CD14-positive monocyte (primary cell): ENCODE measurements at regions not wholly inside any gene's neighbourhood (a gene's known extent, or its start where the extent isn't known, plus 50 kb on each side); places are given as distances from the start of the nearest gene placed in this dataset.

Experiments
- DNase-seq, 3 donors: peaks; one replicate each; pipeline ENCODE4 v3.0.0-alpha.2; 2011 to 2022
- H2AFZ ChIP-seq: 2 replicates; pipeline ENCODE4 v1.6.0; 2012; ENCODE audit warnings: mild to moderate bottlenecking, low read depth, low read length, inconsistent platforms; ENCODE audit not compliant: insufficient read depth, poor library complexity, severe bottlenecking
- H3K27ac ChIP-seq, 2 donors: 1 replicate in 1 of 2; 2 replicates in 1 of 2; pipeline ENCODE4 v1.5.1; 2012 to 2013; ENCODE audit warnings: low read length in 2 of 2, control low read depth in 1 of 2, inconsistent platforms in 1 of 2, low read depth in 1 of 2, mild to moderate bottlenecking in 1 of 2
- H3K27me3 ChIP-seq, 2 donors: one replicate each; pipeline versions ENCODE4 v1.6.0 to v1.6.1; 2011 to 2013; ENCODE audit warnings: low read length in 2 of 2; ENCODE audit not compliant: control insufficient read depth in 2 of 2, insufficient read depth in 2 of 2
- H3K36me3 ChIP-seq, 2 donors: replicated peaks in 1 of 2; 1 replicate in 1 of 2; 2 replicates in 1 of 2; pipeline versions ENCODE4 v1.5.1 to v1.6.1; 2012 to 2013; ENCODE audit warnings: low read length in 2 of 2, control low read depth in 1 of 2, inconsistent platforms in 1 of 2, mild to moderate bottlenecking in 1 of 2; ENCODE audit not compliant: insufficient read depth in 2 of 2, control insufficient read depth in 1 of 2
- H3K4me1 ChIP-seq, 2 donors: 1 replicate in 1 of 2; 2 replicates in 1 of 2; pipeline versions ENCODE4 v1.5.1 to v1.6.1; 2012 to 2013; ENCODE audit warnings: low read length in 2 of 2, control low read depth in 1 of 2, inconsistent platforms in 1 of 2, mild to moderate bottlenecking in 1 of 2, moderate library complexity in 1 of 2; ENCODE audit not compliant: insufficient read depth in 2 of 2, control insufficient read depth in 1 of 2
- H3K4me2 ChIP-seq: replicated peaks from 2 replicates; pipeline ENCODE3; 2012; ENCODE audit warnings: low read length, moderate library complexity, mild to moderate bottlenecking; ENCODE audit not compliant: poor library complexity, severe bottlenecking; ENCODE audit errors: extremely low read depth
- H3K4me3 ChIP-seq, 3 experiments: fragments of 200-600 bp in 1 of 3; sonication (generic) in 1 of 3; replicated peaks in 1 of 3; 1 replicate in 2 of 3; 2 replicates in 1 of 3; pipeline ENCODE4 v1.5.1; 2011 to 2013; ENCODE audit warnings: low read length in 3 of 3, mild to moderate bottlenecking in 3 of 3, control low read depth in 2 of 3, low read depth in 2 of 3, inconsistent platforms in 1 of 3, moderate library complexity in 1 of 3
- H3K79me2 ChIP-seq: 2 replicates; pipeline ENCODE4 v1.6.0; 2012; ENCODE audit warnings: mild to moderate bottlenecking, control low read depth, inconsistent platforms, low read length, moderate library complexity; ENCODE audit not compliant: insufficient read depth
- H3K9ac ChIP-seq: 2 replicates; pipeline ENCODE4 v1.6.0; 2017; ENCODE audit warnings: low read length, mild to moderate bottlenecking; ENCODE audit not compliant: insufficient read depth, poor library complexity, severe bottlenecking
- H3K9me3 ChIP-seq, 2 donors: replicated peaks in 1 of 2; 1 replicate in 1 of 2; 2 replicates in 1 of 2; pipeline versions ENCODE4 v1.5.1 to v1.6.1; 2012 to 2013; ENCODE audit warnings: low read length in 2 of 2, control low read depth in 1 of 2; ENCODE audit not compliant: control insufficient read depth in 1 of 2, insufficient read depth in 1 of 2
- H4K20me1 ChIP-seq: 2 replicates; pipeline ENCODE4 v1.6.0; 2012; ENCODE audit warnings: mild to moderate bottlenecking, low read length, control low read depth, moderate library complexity; ENCODE audit not compliant: insufficient read depth
- H3K27ac Mint-ChIP-seq, 7 donors: one replicate each; pipeline ENCODE4 v1.8.0; 2020; ENCODE audit warnings: mild to moderate bottlenecking in 7 of 7, mixed read lengths in 7 of 7, moderate library complexity in 6 of 7, inconsistent platforms in 2 of 7
- H3K27me3 Mint-ChIP-seq, 3 donors: one replicate each; pipeline ENCODE4 v1.8.0; 2021 to 2022; ENCODE audit warnings: low read depth in 3 of 3, mild to moderate bottlenecking in 3 of 3, mixed read lengths in 3 of 3, moderate library complexity in 3 of 3, inconsistent platforms in 1 of 3
- H3K36me3 Mint-ChIP-seq, 2 donors: one replicate each; pipeline ENCODE4 v1.8.0; 2020; ENCODE audit warnings: mixed read lengths in 2 of 2, inconsistent platforms in 1 of 2, mild to moderate bottlenecking in 1 of 2
- H3K4me1 Mint-ChIP-seq: one replicate; pipeline ENCODE4 v1.8.0; 2020; ENCODE audit warnings: mild to moderate bottlenecking, mixed read lengths
- H3K4me3 Mint-ChIP-seq, 2 donors: one replicate each; pipeline ENCODE4 v1.8.0; 2020; ENCODE audit warnings: mild to moderate bottlenecking in 2 of 2, mixed read lengths in 2 of 2, moderate library complexity in 1 of 2
- H3K9me3 Mint-ChIP-seq, 7 donors: one replicate each; pipeline ENCODE4 v1.8.0; 2020 to 2022; ENCODE audit warnings: mixed read lengths in 7 of 7, mild to moderate bottlenecking in 6 of 7, moderate library complexity in 6 of 7, inconsistent platforms in 2 of 7
- whole genome bisulfite sequencing: methylation state at CpG from one replicate; pipeline ENCODE4 v1.1.5; 2013; ENCODE audit warnings: missing lambda C conversion rate; ENCODE audit not compliant: insufficient coverage; 5-methylcytosine and 5-hydroxymethylcytosine counted together
- intact Hi-C, 2 donors: fragments of 100-400 bp; cut with micrococcal nuclease; formaldehyde crosslinking; loops; one replicate each; pipeline versions ENCODE4 v1.15.0 to v1.15.1; 2023
- TF ChIP-seq, protein P1 (sequence below): fragments of 200-600 bp; IDR thresholded peaks from one replicate; pipeline ENCODE4 v1.8.0; 2022; ENCODE audit warnings: antibody characterized with exemption, mild to moderate bottlenecking

GRCh38 chr10:2335626-2336025, 598.3 kb upstream of the ADARB2 start:
- H3K4me3 Mint-ChIP-seq: no peak overlapping the region
- Histone ChIP-seq H4K20me1 (no peaks in the 10 kb centered on the region), H2AFZ (no peak overlapping the region), H3K4me2 (no peak overlapping the region), H3K79me2 (no peaks in the 10 kb centered on the region), H3K9ac (no peak overlapping the region), H3K27ac (no peak overlapping the region), H3K4me3 (no peak overlapping the region), H3K9me3 (peaks cover 0 to 20% of the 10 kb centered on the region in 2 donors), H3K27me3 (no peaks in the 10 kb centered on the region), H3K4me1 (no peaks in the 10 kb centered on the region), H3K36me3 (no peaks in the 10 kb centered on the region)
- H3K36me3 Mint-ChIP-seq: no peaks in the 10 kb centered on the region
- H3K9me3 Mint-ChIP-seq: peaks cover 2 to 19% (median 4%) of the 10 kb centered on the region in 7 donors
- no peak for DNase-seq
- H3K4me1 Mint-ChIP-seq: no peaks in the 10 kb centered on the region
- 92% methylated on average over 5 of the region's 7 CpGs for WGBS
- TF ChIP-seq, protein P1, sequence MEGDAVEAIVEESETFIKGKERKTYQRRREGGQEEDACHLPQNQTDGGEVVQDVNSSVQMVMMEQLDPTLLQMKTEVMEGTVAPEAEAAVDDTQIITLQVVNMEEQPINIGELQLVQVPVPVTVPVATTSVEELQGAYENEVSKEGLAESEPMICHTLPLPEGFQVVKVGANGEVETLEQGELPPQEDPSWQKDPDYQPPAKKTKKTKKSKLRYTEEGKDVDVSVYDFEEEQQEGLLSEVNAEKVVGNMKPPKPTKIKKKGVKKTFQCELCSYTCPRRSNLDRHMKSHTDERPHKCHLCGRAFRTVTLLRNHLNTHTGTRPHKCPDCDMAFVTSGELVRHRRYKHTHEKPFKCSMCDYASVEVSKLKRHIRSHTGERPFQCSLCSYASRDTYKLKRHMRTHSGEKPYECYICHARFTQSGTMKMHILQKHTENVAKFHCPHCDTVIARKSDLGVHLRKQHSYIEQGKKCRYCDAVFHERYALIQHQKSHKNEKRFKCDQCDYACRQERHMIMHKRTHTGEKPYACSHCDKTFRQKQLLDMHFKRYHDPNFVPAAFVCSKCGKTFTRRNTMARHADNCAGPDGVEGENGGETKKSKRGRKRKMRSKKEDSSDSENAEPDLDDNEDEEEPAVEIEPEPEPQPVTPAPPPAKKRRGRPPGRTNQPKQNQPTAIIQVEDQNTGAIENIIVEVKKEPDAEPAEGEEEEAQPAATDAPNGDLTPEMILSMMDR: no peak
- intact Hi-C loops: no loop called here
- no peaks in the 10 kb centered on the region for H3K27me3 Mint-ChIP-seq
- H3K27ac Mint-ChIP-seq: no peak overlapping the region

GRCh38 chr10:2334575-2334974, 597.2 kb upstream of the ADARB2 start:
- Mint-ChIP-seq H3K27me3 (no peaks in the 10 kb centered on the region), H3K9me3 (peaks cover 2 to 19% (median 4%) of the 10 kb centered on the region in 7 donors), H3K4me3 (no peak overlapping the region), H3K27ac (no peak overlapping the region), H3K4me1 (no peaks in the 10 kb centered on the region), H3K36me3 (no peaks in the 10 kb centered on the region)
- intact Hi-C loops: no loop called here
- no peak for DNase-seq
- no peaks in the 10 kb centered on the region for H3K79me2 ChIP-seq
- no peak overlapping the region for H3K4me2 ChIP-seq
- H3K27ac ChIP-seq: no peak overlapping the region
- no peaks in the 10 kb centered on the region for H3K4me1 ChIP-seq
- H3K4me3 ChIP-seq: no peak overlapping the region
- no peaks in the 10 kb centered on the region for H3K27me3 ChIP-seq
- no peaks in the 10 kb centered on the region for H3K36me3 ChIP-seq
- no peak overlapping the region for H2AFZ ChIP-seq
- TF ChIP-seq, protein P1: no peak
- H3K9me3 ChIP-seq: peaks cover 0 to 20% of the 10 kb centered on the region in 2 donors
- no peaks in the 10 kb centered on the region for H4K20me1 ChIP-seq
- no peak overlapping the region for H3K9ac ChIP-seq
- WGBS: no CpG with 5 or more reads among the region's 4 CpGs
